ENCODE measurements at regions not wholly inside any gene's neighbourhood (a gene's known extent, or its start where the extent isn't known, plus 50 kb on each side); places are given as distances from the start of the nearest gene placed in this dataset.

DNA sequence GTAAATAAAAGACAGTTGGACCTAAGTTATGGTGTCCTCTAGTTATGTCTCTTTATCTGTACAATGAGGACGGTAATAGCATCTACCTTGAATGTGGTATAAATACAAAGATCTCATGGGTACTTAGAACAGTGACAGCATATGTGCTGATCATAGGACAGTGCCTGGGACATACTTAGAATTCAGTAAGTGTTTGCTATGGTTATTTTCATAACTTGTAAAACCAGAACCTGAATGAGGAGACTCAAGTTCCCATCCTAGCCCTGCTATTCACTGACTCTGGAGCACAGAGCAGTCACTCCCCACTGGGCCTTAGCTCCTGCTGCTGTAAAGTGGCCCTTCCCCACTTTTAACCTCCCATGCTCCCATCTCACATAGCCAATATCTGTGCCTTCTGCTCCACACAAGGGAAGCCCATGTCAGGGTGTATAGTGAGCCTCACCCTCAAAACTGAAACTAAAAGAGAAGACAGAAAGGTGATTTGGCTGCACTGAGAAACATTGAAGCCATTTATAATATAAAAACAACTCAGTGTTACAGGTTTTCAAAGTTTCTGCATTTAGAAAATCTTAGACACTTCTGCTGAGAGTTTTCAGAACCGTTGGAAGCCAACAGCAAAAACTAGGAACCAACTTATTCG lies 225.4 kb upstream of the UBE2E2 start:
- TF ChIP-seq, protein P1, sequence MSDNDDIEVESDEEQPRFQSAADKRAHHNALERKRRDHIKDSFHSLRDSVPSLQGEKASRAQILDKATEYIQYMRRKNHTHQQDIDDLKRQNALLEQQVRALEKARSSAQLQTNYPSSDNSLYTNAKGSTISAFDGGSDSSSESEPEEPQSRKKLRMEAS (IDR thresholded peaks at IDR 0.05; ENCODE audit: low read depth), result no peak
- TF ChIP-seq, protein P2, sequence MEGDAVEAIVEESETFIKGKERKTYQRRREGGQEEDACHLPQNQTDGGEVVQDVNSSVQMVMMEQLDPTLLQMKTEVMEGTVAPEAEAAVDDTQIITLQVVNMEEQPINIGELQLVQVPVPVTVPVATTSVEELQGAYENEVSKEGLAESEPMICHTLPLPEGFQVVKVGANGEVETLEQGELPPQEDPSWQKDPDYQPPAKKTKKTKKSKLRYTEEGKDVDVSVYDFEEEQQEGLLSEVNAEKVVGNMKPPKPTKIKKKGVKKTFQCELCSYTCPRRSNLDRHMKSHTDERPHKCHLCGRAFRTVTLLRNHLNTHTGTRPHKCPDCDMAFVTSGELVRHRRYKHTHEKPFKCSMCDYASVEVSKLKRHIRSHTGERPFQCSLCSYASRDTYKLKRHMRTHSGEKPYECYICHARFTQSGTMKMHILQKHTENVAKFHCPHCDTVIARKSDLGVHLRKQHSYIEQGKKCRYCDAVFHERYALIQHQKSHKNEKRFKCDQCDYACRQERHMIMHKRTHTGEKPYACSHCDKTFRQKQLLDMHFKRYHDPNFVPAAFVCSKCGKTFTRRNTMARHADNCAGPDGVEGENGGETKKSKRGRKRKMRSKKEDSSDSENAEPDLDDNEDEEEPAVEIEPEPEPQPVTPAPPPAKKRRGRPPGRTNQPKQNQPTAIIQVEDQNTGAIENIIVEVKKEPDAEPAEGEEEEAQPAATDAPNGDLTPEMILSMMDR (IDR thresholded peaks at IDR 0.05), result no peak
- TF ChIP-seq POLR2AphosphoS5 (IDR thresholded peaks at IDR 0.05; ENCODE audit: low read depth, low read length) (no peak), RXRA (IDR thresholded peaks at IDR 0.05; ENCODE audit: borderline replicate concordance, low read depth) (no peak), TAF1 (IDR thresholded peaks at IDR 0.05; ENCODE audit: borderline replicate concordance, low read depth, low read length) (no peak), FOXM1 (IDR thresholded peaks at IDR 0.05; ENCODE audit: low read depth) (no peak), RCOR1 (IDR thresholded peaks at IDR 0.05; ENCODE audit: low read length) (no peak), CHD2 (IDR thresholded peaks at IDR 0.05; ENCODE audit: low read length, partially characterized antibody) (no peak), SMC3 (IDR thresholded peaks at IDR 0.05; ENCODE audit: low read depth, low read length) (no peak), RAD21 (IDR thresholded peaks at IDR 0.05; ENCODE audit: low read length) (no peak), GATA2 (CRISPR knock-in tag; IDR thresholded peaks at IDR 0.05) (no peak), RFX5 (IDR thresholded peaks at IDR 0.05; ENCODE audit: low read length) (no peak), JUND (IDR thresholded peaks at IDR 0.05) (no peak)
- TF ChIP-seq, protein P3, sequence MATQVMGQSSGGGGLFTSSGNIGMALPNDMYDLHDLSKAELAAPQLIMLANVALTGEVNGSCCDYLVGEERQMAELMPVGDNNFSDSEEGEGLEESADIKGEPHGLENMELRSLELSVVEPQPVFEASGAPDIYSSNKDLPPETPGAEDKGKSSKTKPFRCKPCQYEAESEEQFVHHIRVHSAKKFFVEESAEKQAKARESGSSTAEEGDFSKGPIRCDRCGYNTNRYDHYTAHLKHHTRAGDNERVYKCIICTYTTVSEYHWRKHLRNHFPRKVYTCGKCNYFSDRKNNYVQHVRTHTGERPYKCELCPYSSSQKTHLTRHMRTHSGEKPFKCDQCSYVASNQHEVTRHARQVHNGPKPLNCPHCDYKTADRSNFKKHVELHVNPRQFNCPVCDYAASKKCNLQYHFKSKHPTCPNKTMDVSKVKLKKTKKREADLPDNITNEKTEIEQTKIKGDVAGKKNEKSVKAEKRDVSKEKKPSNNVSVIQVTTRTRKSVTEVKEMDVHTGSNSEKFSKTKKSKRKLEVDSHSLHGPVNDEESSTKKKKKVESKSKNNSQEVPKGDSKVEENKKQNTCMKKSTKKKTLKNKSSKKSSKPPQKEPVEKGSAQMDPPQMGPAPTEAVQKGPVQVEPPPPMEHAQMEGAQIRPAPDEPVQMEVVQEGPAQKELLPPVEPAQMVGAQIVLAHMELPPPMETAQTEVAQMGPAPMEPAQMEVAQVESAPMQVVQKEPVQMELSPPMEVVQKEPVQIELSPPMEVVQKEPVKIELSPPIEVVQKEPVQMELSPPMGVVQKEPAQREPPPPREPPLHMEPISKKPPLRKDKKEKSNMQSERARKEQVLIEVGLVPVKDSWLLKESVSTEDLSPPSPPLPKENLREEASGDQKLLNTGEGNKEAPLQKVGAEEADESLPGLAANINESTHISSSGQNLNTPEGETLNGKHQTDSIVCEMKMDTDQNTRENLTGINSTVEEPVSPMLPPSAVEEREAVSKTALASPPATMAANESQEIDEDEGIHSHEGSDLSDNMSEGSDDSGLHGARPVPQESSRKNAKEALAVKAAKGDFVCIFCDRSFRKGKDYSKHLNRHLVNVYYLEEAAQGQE (IDR thresholded peaks at IDR 0.05; ENCODE audit: low read depth, low read length), result no peak

Data from SK-N-SH (cell line).